Fibroblast of villous mesenchyme (primary cell): ENCODE measurements at regions not wholly inside any gene's neighbourhood (a gene's known extent, or its start where the extent isn't known, plus 50 kb on each side); places are given as distances from the start of the nearest gene placed in this dataset.

Experiments used
- DNase-seq: peaks from one replicate; pipeline ENCODE4 v3.0.0-alpha.2; 2010; ENCODE audit warnings: low read depth
- H3K4me3 ChIP-seq: 2 replicates; pipeline ENCODE4 v1.5.1; 2011; ENCODE audit warnings: low read depth, mild to moderate bottlenecking, low read length
- TF ChIP-seq, protein P1 (sequence below): IDR thresholded peaks from 2 replicates; pipeline ENCODE4 v1.5.1; 2012; ENCODE audit warnings: low read depth, mild to moderate bottlenecking, low read length; ENCODE audit not compliant: insufficient read depth

DNA sequence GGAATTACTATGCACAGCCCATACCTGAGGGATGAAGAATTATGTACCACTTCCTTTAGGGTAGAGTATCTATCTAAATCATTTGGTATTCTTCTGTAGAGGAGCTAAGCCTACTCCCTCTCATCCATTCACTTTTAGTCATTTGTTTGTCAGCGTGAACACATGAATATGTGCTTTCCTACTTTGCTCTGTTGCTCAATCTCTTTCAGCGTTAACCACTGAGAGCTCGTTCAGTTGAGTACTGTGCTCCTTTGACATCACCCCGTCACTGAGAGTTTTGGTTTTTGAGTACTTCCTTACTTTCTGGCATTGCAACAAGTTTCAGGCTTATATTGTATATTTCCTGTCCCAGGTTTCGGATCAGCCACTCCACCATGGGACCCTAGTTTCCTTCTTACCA, 700.6 kb downstream of the NLGN4X start:
- DNase-seq, result no peak
- TF ChIP-seq, protein P1, sequence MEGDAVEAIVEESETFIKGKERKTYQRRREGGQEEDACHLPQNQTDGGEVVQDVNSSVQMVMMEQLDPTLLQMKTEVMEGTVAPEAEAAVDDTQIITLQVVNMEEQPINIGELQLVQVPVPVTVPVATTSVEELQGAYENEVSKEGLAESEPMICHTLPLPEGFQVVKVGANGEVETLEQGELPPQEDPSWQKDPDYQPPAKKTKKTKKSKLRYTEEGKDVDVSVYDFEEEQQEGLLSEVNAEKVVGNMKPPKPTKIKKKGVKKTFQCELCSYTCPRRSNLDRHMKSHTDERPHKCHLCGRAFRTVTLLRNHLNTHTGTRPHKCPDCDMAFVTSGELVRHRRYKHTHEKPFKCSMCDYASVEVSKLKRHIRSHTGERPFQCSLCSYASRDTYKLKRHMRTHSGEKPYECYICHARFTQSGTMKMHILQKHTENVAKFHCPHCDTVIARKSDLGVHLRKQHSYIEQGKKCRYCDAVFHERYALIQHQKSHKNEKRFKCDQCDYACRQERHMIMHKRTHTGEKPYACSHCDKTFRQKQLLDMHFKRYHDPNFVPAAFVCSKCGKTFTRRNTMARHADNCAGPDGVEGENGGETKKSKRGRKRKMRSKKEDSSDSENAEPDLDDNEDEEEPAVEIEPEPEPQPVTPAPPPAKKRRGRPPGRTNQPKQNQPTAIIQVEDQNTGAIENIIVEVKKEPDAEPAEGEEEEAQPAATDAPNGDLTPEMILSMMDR, result no peak
- H3K4me3 ChIP-seq, result no peak overlapping the region

DNA sequence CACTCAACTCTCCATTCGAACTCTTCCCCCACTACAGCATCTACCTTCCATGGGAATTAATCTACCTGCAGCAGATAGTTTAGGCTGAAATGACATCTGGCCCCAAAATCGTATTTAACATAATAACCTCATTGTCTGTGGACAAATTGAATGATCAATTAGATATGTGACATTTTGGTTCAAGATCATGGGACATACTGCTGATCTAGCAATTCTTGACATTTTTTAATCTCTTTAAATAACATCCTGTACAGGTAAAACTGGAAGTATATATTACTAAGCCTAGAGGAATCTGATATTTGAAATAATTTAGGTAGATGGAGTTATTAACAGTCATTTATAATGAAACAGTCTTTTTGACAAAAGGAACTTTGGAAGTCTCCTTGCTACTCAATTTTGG, 702.5 kb downstream of the NLGN4X start:
- TF ChIP-seq, protein P1, result no peak
- DNase-seq, result no peak
- H3K4me3 ChIP-seq, result no peak overlapping the region

DNA sequence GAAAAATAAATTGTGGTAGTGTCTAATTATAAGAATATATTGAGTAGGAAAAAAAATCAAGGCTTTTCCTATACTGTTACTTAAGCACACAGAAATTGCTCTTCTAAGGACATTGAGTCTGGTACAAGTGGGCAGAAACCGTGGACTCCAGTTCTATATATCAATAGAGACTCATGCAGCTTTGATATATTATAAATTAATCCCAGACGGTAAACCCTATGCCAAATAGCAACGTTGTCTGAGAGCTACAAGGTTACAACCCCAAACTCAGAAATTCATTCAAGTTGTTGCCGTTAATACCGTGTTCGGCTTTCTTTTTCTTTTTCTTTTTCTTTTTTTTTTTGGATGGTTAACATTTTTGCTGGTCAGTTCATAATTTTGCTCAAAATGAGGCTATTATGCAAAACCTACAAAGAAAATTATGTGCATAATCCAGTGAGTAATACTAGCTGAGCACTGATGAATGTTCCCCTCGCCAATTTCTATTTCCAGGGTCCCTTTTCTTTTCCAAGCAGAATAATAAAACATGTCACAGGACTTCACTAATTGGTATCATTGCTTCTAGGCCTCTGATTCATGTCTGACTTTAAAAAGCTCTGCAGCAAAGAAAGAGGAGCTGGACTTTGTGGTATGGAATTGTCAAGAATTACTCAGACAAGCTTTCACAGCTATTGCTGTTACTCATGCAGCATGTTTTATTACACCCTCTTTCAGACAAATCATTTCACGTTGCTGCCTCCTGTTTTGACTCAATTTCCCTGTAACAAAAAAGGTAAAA, 737.7 kb downstream of the NLGN4X start:
- no peak for DNase-seq
- TF ChIP-seq, protein P1, result no peak
- no peak overlapping the region for H3K4me3 ChIP-seq

DNA sequence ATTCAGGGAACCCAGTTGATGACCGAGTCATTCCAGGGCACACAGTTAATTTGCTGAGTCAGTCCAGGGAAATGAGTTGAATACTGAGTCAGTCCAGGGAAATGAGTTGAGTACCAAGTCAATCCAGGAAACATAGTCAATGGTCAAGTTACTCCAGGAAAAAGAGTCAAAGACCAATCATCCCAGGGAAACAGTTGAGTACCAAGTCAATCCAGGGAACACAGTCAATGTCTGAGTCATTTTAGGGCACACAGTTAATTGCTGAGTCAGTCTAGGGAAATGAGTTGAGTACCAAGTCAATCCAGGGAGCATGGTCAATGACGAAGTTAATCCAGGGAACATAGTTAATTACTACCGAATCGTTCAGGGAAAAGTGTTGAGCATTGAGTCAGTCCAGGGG, 754.4 kb downstream of the NLGN4X start:
- no peak for DNase-seq
- H3K4me3 ChIP-seq, result no peak overlapping the region
- TF ChIP-seq, protein P1, result no peak

DNA sequence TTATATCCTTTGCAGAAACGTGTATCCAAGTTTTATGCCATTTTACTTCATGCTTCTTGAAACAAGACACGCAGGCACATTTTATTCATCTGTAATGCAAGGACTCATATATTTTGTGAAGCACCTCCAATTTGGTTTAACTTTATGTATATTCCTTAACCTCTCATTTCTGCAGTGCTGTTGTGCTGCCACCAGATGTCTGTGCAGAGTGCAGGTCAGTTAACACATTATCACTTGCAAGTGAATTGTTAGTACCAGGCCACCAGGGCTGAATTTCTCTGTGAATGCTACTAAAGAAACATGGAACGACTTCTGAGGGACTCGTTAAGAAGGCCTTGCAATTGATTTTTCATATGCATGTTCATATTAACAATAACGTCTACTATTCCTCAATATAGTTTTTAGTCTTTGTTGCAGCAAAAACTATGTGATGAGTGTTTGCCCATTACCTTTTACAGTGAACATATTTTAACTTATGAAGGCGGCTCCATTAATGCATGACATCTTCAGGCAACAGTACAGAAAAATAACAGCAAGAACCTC, 770.3 kb downstream of the NLGN4X start:
- H3K4me3 ChIP-seq, result no peak overlapping the region
- no peak for DNase-seq
- TF ChIP-seq, protein P1, result no peak

DNA sequence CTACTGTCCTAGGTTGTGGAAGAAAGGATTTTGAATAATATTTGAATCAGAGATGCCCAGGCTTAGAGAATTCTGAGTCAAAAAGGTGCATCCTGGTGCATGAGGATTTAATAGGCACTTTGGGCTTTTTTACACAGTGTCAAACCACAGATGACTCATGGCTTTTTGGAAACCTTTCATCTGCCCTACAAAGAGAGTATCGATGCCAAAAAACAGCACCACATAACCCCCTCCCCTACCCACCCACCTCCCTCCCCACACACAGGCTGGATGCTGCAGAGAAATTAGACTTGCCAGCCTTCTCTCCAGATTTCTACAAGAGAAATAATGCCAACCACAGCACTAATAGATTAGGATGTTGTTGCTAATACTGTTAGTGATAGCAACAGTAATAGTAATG, 779.3 kb downstream of the NLGN4X start:
- TF ChIP-seq, protein P1, result no peak
- DNase-seq, result no peak
- no peak overlapping the region for H3K4me3 ChIP-seq

DNA sequence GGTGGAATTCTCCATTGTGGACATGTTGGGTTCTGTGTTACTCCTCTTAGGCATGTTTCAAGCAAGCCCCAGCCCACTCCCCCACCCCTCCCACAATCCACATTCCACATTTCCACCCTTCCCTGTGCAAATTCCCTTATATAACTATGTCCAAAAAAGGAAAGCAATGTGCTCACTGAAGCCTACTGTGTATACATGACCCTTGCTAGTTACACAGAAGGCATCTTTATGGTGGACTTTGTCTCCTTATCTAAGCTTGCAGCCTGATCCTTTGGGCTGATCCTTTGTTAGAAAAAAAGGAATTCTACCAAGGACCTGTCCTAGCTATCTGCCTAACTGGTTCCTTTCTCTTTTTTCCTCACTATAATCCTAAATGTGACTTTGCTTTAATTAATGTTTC, 796.8 kb downstream of the NLGN4X start:
- TF ChIP-seq, protein P1, result no peak
- DNase-seq, result no peak
- H3K4me3 ChIP-seq, result no peak overlapping the region
